Thoracic aorta (tissue), 2 donors: ENCODE measurements at regions not wholly inside any gene's neighbourhood (a gene's known extent, or its start where the extent isn't known, plus 50 kb on each side); places are given as distances from the start of the nearest gene placed in this dataset.

Source experiments
- ATAC-seq: fragments of 150-250 bp; one replicate; pipeline ENCODE4 v1.8.0; 2017; ENCODE audit warnings: low read depth; ENCODE audit not compliant: insufficient number of reproducible peaks, low FRiP score
- DNase-seq: peaks from one replicate; pipeline ENCODE4 v3.0.0-alpha.2; 2020; ENCODE audit warnings: low spot score
- H3K27ac ChIP-seq, 2 donors: fragments of 200-600 bp; sonication (generic); 1 replicate in 1 of 2; 2 replicates in 1 of 2; pipeline ENCODE4 v1.5.1; 2016; ENCODE audit warnings: mild to moderate bottlenecking in 2 of 2, moderate library complexity in 2 of 2
- H3K27me3 ChIP-seq: fragments of 200-600 bp; sonication (generic); replicated peaks from 2 replicates; pipeline ENCODE4 v1.6.0; 2016; ENCODE audit warnings: mild to moderate bottlenecking; ENCODE audit not compliant: insufficient read depth
- H3K36me3 ChIP-seq: fragments of 200-600 bp; sonication (generic); one replicate; pipeline ENCODE4 v1.5.1; 2016
- H3K4me1 ChIP-seq, 2 donors: fragments of 200-600 bp; sonication (generic); 1 replicate in 1 of 2; 2 replicates in 1 of 2; pipeline versions ENCODE4 v1.5.1 to v1.6.0; 2016; ENCODE audit warnings: low read depth in 2 of 2, mild to moderate bottlenecking in 1 of 2; ENCODE audit not compliant: control insufficient read depth in 1 of 2
- H3K4me3 ChIP-seq: fragments of 200-600 bp; sonication (generic); 2 replicates; pipeline ENCODE4 v1.5.1; 2016; ENCODE audit warnings: mild to moderate bottlenecking
- H3K9me3 ChIP-seq: fragments of 200-600 bp; sonication (generic); 2 replicates; pipeline ENCODE4 v1.5.1; 2016
- CTCF ChIP-seq: fragments of 200-600 bp; sonication (generic); IDR thresholded peaks from one replicate; pipeline ENCODE4 v1.5.1; 2019; ENCODE audit warnings: antibody characterized with exemption

GRCh38 chr1:221439008-221439746 lies 302.7 kb downstream of the DUSP10 start:
- no peak for DNase-seq
- no peaks in the 10 kb centered on the region for H3K36me3 ChIP-seq
- no peak for ATAC-seq
- TF ChIP-seq CTCF = no peak
- no peaks in the 10 kb centered on the region for H3K27me3 ChIP-seq
- no peak overlapping the region for H3K27ac ChIP-seq
- peaks cover 11 to 16% of the 10 kb centered on the region in 2 donors for H3K4me1 ChIP-seq
- H3K9me3 ChIP-seq = no peaks in the 10 kb centered on the region
- no peak overlapping the region for H3K4me3 ChIP-seq

DNA sequence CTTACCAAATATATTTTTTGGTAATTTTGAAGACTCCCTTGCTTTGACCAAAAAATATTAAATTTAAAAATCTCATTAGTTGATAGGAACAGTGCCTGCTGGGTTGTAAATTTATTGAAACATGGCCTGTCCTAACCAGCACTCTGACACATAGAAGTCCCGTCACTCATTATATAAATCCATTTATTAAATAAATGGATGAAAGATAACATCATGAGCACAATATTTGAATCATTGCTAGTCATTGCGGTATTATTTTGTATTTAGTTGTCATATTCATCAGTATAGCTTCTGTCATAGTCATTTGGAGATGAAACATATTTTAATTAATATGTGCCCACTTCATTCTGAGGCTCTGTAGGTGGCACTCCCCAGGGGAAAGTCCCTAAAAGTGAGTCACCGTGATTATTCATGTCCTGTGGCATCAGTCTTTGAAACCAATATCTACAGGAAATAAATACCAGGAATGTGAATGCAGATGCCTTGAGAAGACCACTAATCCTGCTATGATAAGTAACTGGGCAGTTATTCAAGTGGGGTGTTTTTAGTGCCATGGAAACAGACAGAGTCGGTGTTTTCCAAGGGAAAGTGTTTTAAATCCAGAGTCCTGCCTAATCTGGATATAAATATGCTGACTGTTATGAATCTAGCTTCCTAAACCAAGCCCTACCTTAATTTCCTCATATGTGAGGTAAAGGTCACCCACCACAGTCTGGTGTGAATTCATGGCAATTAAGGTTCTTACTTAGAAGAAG lies 302.0 kb downstream of the DUSP10 start:
- Histone ChIP-seq H3K9me3 (no peaks in the 10 kb centered on the region), H3K36me3 (no peaks in the 10 kb centered on the region), H3K4me3 (no peak overlapping the region), H3K27ac (peak overlapping the region in 1 of 2 donors; percentile 22), H3K27me3 (no peaks in the 10 kb centered on the region), H3K4me1 (peaks cover 11 to 16% of the 10 kb centered on the region in 2 donors)
- no peak for TF ChIP-seq CTCF
- DNase-seq (no peak), ATAC-seq (no peak)

GRCh38 chr1:221440658-221441057 lies 301.2 kb downstream of the DUSP10 start:
- DNase-seq (no peak), ATAC-seq (no peak)
- peak overlapping the region; percentile 33 for H3K4me3 ChIP-seq

DNA sequence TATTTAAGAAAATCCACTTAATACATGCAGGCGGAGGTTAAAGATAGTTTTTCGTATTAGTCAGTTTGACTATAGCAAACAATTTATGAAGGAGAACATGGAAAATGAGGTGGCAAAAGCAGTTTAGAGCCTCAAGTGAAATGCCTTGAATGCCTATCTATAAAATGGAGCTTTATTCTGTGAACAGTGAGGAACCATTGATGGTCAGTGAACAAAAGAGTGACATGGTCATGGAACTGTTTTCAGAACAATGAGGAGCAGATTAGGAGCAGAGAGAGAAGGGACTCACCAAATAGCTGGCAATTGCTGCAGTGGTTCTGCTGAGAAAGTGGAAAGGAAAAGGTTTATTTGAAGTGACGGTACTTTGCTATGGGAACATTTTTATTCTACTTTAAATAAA lies 299.8 kb downstream of the DUSP10 start:
- Histone ChIP-seq H3K9me3 (no peaks in the 10 kb centered on the region), H3K27ac (no peak overlapping the region), H3K4me3 (no peak overlapping the region), H3K36me3 (no peaks in the 10 kb centered on the region), H3K4me1 (peaks cover 11 to 16% of the 10 kb centered on the region in 2 donors), H3K27me3 (no peaks in the 10 kb centered on the region)
- TF ChIP-seq CTCF = no peak
- no peak for ATAC-seq
- DNase-seq = no peak

More at GRCh38 chr1:221440658-221441057, 301.2 kb downstream of the DUSP10 start:
- peak overlapping the region in 1 of 2 donors; percentile 22 for H3K27ac ChIP-seq
- peaks cover 11 to 16% of the 10 kb centered on the region in 2 donors for H3K4me1 ChIP-seq
- TF ChIP-seq CTCF = no peak
- no peaks in the 10 kb centered on the region for H3K9me3 ChIP-seq
- no peaks in the 10 kb centered on the region for H3K36me3 ChIP-seq
- H3K27me3 ChIP-seq = no peaks in the 10 kb centered on the region

DNA sequence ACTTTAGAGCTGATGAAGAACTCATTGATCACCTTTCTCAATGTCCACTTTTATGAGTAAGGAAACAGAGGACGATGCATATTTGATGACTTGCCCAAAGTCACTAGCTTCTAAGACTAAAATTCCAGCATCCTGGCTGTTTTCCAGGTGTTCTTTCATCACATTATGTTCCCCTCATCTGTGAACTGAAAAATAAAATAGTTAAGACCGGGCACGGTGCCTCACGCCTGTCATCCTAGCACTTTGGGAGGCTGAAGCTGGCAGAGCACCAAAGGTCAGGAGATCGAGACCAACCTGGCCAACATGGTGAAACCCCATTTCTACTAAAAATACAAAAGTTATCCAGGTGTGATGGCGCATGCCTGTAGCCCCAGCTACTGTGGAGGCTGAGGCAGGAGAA lies 297.5 kb downstream of the DUSP10 start:
- no peak overlapping the region for H3K27ac ChIP-seq
- H3K9me3 ChIP-seq = no peaks in the 10 kb centered on the region
- TF ChIP-seq CTCF = no peak
- peaks cover 11 to 16% of the 10 kb centered on the region in 2 donors for H3K4me1 ChIP-seq
- DNase-seq (no peak), ATAC-seq (no peak)
- no peaks in the 10 kb centered on the region for H3K36me3 ChIP-seq
- H3K27me3 ChIP-seq = no peaks in the 10 kb centered on the region
- no peak overlapping the region for H3K4me3 ChIP-seq
